ENCODE measurements at regions not wholly inside any gene's neighbourhood (a gene's known extent, or its start where the extent isn't known, plus 50 kb on each side); places are given as distances from the start of the nearest gene placed in this dataset.

DNA sequence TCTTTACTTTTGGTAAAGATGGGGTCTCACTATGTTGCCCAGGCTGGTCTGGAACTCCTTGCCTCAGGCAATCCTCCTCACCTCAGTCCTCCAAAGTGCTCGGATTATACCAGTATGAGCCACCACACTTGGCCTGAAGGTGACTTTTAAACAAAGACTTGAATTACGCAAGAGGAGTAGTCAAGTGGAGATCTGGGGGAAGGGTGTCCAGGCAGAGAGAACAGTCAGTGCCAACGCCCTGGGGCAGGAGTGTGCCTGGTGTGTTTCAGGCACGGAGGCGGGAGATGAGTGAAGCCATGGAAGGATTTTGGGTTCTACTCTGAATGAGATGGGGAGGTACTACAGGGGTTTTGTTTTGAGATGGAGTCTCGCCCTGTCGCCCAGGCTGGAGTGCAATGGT lies 82.6 kb upstream of the NPTX2 start:
- no peaks in the 10 kb centered on the region for H3K79me2 ChIP-seq (replicated peaks; ENCODE audit: insufficient read depth, low read length)
- H4K20me1 ChIP-seq (ENCODE audit: insufficient read depth), result no peaks in the 10 kb centered on the region
- no peaks in the 10 kb centered on the region for H3F3A ChIP-seq (ENCODE audit: insufficient read depth, low read length, poor library complexity, severe bottlenecking)
- H3K27ac ChIP-seq (ENCODE audit: low read length), result no peak overlapping the region
- H3K4me3 ChIP-seq (ENCODE audit: low read length), result no peak overlapping the region
- TF ChIP-seq EP300 (conservative IDR thresholded peaks at IDR 0.05; ENCODE audit: poor library complexity, severe bottlenecking) (no peak), RAD21 (conservative IDR thresholded peaks at IDR 0.05) (no peak), TAF1 (IDR thresholded peaks at IDR 0.05; ENCODE audit: low read depth) (no peak), EZH2 (IDR thresholded peaks at IDR 0.05; ENCODE audit: borderline replicate concordance, insufficient read depth, low read length, poor library complexity, severe bottlenecking) (no peak)
- TF ChIP-seq, protein P1, sequence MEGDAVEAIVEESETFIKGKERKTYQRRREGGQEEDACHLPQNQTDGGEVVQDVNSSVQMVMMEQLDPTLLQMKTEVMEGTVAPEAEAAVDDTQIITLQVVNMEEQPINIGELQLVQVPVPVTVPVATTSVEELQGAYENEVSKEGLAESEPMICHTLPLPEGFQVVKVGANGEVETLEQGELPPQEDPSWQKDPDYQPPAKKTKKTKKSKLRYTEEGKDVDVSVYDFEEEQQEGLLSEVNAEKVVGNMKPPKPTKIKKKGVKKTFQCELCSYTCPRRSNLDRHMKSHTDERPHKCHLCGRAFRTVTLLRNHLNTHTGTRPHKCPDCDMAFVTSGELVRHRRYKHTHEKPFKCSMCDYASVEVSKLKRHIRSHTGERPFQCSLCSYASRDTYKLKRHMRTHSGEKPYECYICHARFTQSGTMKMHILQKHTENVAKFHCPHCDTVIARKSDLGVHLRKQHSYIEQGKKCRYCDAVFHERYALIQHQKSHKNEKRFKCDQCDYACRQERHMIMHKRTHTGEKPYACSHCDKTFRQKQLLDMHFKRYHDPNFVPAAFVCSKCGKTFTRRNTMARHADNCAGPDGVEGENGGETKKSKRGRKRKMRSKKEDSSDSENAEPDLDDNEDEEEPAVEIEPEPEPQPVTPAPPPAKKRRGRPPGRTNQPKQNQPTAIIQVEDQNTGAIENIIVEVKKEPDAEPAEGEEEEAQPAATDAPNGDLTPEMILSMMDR (IDR thresholded peaks at IDR 0.05; ENCODE audit: poor library complexity, severe bottlenecking), result no peak
- no peaks in the 10 kb centered on the region for H3K9me3 ChIP-seq (ENCODE audit: low read length)
- H3K36me3 ChIP-seq (ENCODE audit: insufficient read depth, low read length), result no peaks in the 10 kb centered on the region
- no peaks in the 10 kb centered on the region for H3K9me2 ChIP-seq (ENCODE audit: insufficient read depth, low read length)
- no peak overlapping the region for H2AFZ ChIP-seq (ENCODE audit: low read depth, low read length)
- H3K4me2 ChIP-seq (ENCODE audit: low read length), result no peak overlapping the region
- no peaks in the 10 kb centered on the region for H3K27me3 ChIP-seq (ENCODE audit: insufficient read depth, low read depth, low read length)
- no peak overlapping the region for H3K9ac ChIP-seq (ENCODE audit: low read length)

DNA sequence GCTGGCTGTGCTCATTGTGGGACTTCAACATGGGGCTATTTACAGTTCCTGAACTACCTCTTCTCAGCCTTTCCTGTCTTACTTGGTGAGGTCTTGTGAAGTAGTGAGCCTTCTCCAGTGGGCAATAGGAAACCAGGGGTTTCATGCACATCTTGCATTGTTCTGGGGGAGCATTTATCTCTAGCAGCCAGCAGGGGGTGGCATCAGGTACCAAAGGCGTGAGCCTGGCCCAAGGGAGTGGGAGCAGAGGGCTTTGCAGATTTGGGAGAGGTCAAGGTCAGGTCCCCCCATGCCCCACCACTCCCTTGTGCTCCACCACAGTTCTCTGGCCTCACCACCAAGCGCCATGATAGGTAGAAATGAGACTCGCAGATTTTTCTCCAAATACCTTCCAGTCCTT lies 85.4 kb upstream of the NPTX2 start:
- Histone ChIP-seq H2AFZ (ENCODE audit: low read depth, low read length) (no peak overlapping the region), H3K36me3 (ENCODE audit: insufficient read depth, low read length) (no peaks in the 10 kb centered on the region), H3K27ac (ENCODE audit: low read length) (no peak overlapping the region), H3K27me3 (ENCODE audit: insufficient read depth, low read depth, low read length) (no peaks in the 10 kb centered on the region), H3K79me2 (replicated peaks; ENCODE audit: insufficient read depth, low read length) (no peaks in the 10 kb centered on the region), H4K20me1 (ENCODE audit: insufficient read depth) (no peaks in the 10 kb centered on the region), H3K9me3 (ENCODE audit: low read length) (no peaks in the 10 kb centered on the region), H3F3A (ENCODE audit: insufficient read depth, low read length, poor library complexity, severe bottlenecking) (no peaks in the 10 kb centered on the region), H3K4me2 (ENCODE audit: low read length) (no peak overlapping the region), H3K9ac (ENCODE audit: low read length) (no peak overlapping the region), H3K9me2 (ENCODE audit: insufficient read depth, low read length) (no peaks in the 10 kb centered on the region), H3K4me3 (ENCODE audit: low read length) (no peak overlapping the region)
- no peak for TF ChIP-seq EZH2 (IDR thresholded peaks at IDR 0.05; ENCODE audit: borderline replicate concordance, insufficient read depth, low read length, poor library complexity, severe bottlenecking)
- no peak for TF ChIP-seq EP300 (conservative IDR thresholded peaks at IDR 0.05; ENCODE audit: poor library complexity, severe bottlenecking)
- TF ChIP-seq, protein P2, sequence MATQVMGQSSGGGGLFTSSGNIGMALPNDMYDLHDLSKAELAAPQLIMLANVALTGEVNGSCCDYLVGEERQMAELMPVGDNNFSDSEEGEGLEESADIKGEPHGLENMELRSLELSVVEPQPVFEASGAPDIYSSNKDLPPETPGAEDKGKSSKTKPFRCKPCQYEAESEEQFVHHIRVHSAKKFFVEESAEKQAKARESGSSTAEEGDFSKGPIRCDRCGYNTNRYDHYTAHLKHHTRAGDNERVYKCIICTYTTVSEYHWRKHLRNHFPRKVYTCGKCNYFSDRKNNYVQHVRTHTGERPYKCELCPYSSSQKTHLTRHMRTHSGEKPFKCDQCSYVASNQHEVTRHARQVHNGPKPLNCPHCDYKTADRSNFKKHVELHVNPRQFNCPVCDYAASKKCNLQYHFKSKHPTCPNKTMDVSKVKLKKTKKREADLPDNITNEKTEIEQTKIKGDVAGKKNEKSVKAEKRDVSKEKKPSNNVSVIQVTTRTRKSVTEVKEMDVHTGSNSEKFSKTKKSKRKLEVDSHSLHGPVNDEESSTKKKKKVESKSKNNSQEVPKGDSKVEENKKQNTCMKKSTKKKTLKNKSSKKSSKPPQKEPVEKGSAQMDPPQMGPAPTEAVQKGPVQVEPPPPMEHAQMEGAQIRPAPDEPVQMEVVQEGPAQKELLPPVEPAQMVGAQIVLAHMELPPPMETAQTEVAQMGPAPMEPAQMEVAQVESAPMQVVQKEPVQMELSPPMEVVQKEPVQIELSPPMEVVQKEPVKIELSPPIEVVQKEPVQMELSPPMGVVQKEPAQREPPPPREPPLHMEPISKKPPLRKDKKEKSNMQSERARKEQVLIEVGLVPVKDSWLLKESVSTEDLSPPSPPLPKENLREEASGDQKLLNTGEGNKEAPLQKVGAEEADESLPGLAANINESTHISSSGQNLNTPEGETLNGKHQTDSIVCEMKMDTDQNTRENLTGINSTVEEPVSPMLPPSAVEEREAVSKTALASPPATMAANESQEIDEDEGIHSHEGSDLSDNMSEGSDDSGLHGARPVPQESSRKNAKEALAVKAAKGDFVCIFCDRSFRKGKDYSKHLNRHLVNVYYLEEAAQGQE (IDR thresholded peaks at IDR 0.05; ENCODE audit: borderline replicate concordance), result no peak
- TF ChIP-seq, protein P1 (IDR thresholded peaks at IDR 0.05; ENCODE audit: poor library complexity, severe bottlenecking), result no peak
- TF ChIP-seq RAD21 (conservative IDR thresholded peaks at IDR 0.05), result no peak
- no peak for TF ChIP-seq POLR2AphosphoS5 (IDR thresholded peaks at IDR 0.05)
- no peak for TF ChIP-seq TAF1 (IDR thresholded peaks at IDR 0.05; ENCODE audit: low read depth)
- TF ChIP-seq MXI1 (conservative IDR thresholded peaks at IDR 0.05; ENCODE audit: poor library complexity, severe bottlenecking), result no peak
- TF ChIP-seq SMC3 (conservative IDR thresholded peaks at IDR 0.05; ENCODE audit: poor library complexity), result no peak
